OCI-LY7 (cell line): ENCODE measurements at regions not wholly inside any gene's neighbourhood (a gene's known extent, or its start where the extent isn't known, plus 50 kb on each side); places are given as distances from the start of the nearest gene placed in this dataset.

Experiments used
- CTCF ChIP-seq: fragments of 200-600 bp; sonication (generic); conservative IDR thresholded peaks from 2 replicates; pipeline ENCODE4 v1.5.1; 2014; ENCODE audit warnings: mild to moderate bottlenecking, antibody characterized with exemption, low read length, moderate library complexity, mixed read lengths
- EZH2phosphoT487 ChIP-seq: fragments of 200-600 bp; sonication (generic); IDR thresholded peaks from 2 replicates; pipeline ENCODE4 v1.6.1; 2018; ENCODE audit warnings: low read depth, borderline replicate concordance, mild to moderate bottlenecking, mixed run types, antibody characterized with exemption, low read length, moderate library complexity, mixed read lengths

- no peak for TF ChIP-seq CTCF
- no peak for TF ChIP-seq EZH2phosphoT487
Observed at GRCh38 chr17:5943982-5944381, 126.2 kb upstream of the WSCD1 start.
